OCI-LY7 (cell line): ENCODE measurements at regions not wholly inside any gene's neighbourhood (a gene's known extent, or its start where the extent isn't known, plus 50 kb on each side); places are given as distances from the start of the nearest gene placed in this dataset.

Source experiments
- BruUV-seq: library from RNA; stranded (reverse); fragments of 400-500 nt; replicated peaks from 2 replicates; lab custom pipeline; 2021; lab: Mats Ljungman, UMichigan
- CTCF ChIA-PET: fragments of 300-600 bp; sonication (Branson Sonifier 250); formaldehyde crosslinking; loops from one replicate; lab custom pipeline; 2022; ENCODE audit warnings: antibody characterized with exemption; ENCODE audit not compliant: unreplicated experiment; lab: Charles Lee
- POLR2A ChIA-PET: fragments of 300-600 bp; sonication (Branson Sonifier 250); formaldehyde crosslinking; loops from one replicate; lab custom pipeline; 2022; ENCODE audit warnings: antibody characterized with exemption; lab: Charles Lee
- DNase-seq: peaks from one replicate; pipeline ENCODE4 v3.0.0-alpha.2; 2015; ENCODE audit warnings: low spot score
- H2AFZ ChIP-seq: fragments of 200-600 bp; sonication (generic), shearing (Covaris generic); 2 replicates; pipeline ENCODE4 v1.6.1; 2014; ENCODE audit warnings: mild to moderate bottlenecking, antibody characterized with exemption, low read length, moderate library complexity
- H3K27ac ChIP-seq: fragments of 200-600 bp; sonication (generic); 2 replicates; pipeline ENCODE4 v1.5.1; 2014; ENCODE audit warnings: mixed run types, low read depth, mild to moderate bottlenecking, moderate library complexity, low read length, inconsistent platforms; ENCODE audit not compliant: poor library complexity, severe bottlenecking
- H3K36me3 ChIP-seq: fragments of 200-600 bp; sonication (generic); 2 replicates; pipeline ENCODE4 v1.6.1; 2014; ENCODE audit warnings: mild to moderate bottlenecking, antibody characterized with exemption, low read length, moderate library complexity, mixed read lengths; ENCODE audit not compliant: insufficient read depth
- H3K4me1 ChIP-seq: fragments of 200-600 bp; sonication (generic); 2 replicates; pipeline ENCODE4 v1.5.1; 2014; ENCODE audit warnings: mild to moderate bottlenecking, low read length; ENCODE audit not compliant: insufficient read depth, poor library complexity, severe bottlenecking
- H3K4me2 ChIP-seq: fragments of 200-600 bp; sonication (generic); 2 replicates; pipeline ENCODE4 v1.6.1; 2014; ENCODE audit warnings: mild to moderate bottlenecking, low read length
- H3K4me3 ChIP-seq: fragments of 200-600 bp; sonication (generic); 2 replicates; pipeline ENCODE4 v1.5.1; 2014; ENCODE audit warnings: mild to moderate bottlenecking, low read depth, low read length; ENCODE audit not compliant: poor library complexity, severe bottlenecking
- H3K79me2 ChIP-seq: fragments of 200-600 bp; sonication (generic); 2 replicates; pipeline ENCODE4 v1.6.1; 2016; ENCODE audit warnings: low read depth, mild to moderate bottlenecking, low read length, moderate library complexity, mixed read lengths; ENCODE audit not compliant: insufficient read depth
- H3K9me2 ChIP-seq: fragments of 200-600 bp; sonication (generic); 2 replicates; pipeline ENCODE4 v1.6.1; 2016; ENCODE audit warnings: mild to moderate bottlenecking, low read length, mixed read lengths; ENCODE audit not compliant: insufficient read depth
- H3K9me3 ChIP-seq: fragments of 200-600 bp; sonication (generic); 2 replicates; pipeline ENCODE4 v1.6.1; 2014; ENCODE audit warnings: mild to moderate bottlenecking, mixed run types, low read length, mixed read lengths
- H4K20me1 ChIP-seq: fragments of 200-600 bp; sonication (generic); 2 replicates; pipeline ENCODE4 v1.6.1; 2014; ENCODE audit warnings: mild to moderate bottlenecking, antibody characterized with exemption, low read length, moderate library complexity, mixed read lengths; ENCODE audit not compliant: insufficient read depth
- EZH2phosphoT487 ChIP-seq: fragments of 200-600 bp; sonication (generic); IDR thresholded peaks from 2 replicates; pipeline ENCODE4 v1.6.1; 2018; ENCODE audit warnings: low read depth, borderline replicate concordance, mild to moderate bottlenecking, mixed run types, antibody characterized with exemption, low read length, moderate library complexity, mixed read lengths
- intact Hi-C: fragments of 100-400 bp; cut with micrococcal nuclease; formaldehyde crosslinking; loops from one replicate; pipeline ENCODE4 v1.10.0; 2022; ENCODE audit not compliant: unreplicated experiment
- TF ChIP-seq, protein P1 (sequence below): fragments of 200-600 bp; sonication (generic); conservative IDR thresholded peaks from 2 replicates; pipeline ENCODE4 v1.5.1; 2014; ENCODE audit warnings: mild to moderate bottlenecking, antibody characterized with exemption, low read length, moderate library complexity, mixed read lengths

- Histone ChIP-seq H3K9me3 (no peaks in the 10 kb centered on the region), H3K9me2 (no peaks in the 10 kb centered on the region), H3K4me3 (no peak overlapping the region), H3K4me2 (no peak overlapping the region), H4K20me1 (no peaks in the 10 kb centered on the region), H3K4me1 (no peaks in the 10 kb centered on the region), H3K36me3 (no peaks in the 10 kb centered on the region), H3K27ac (no peak overlapping the region), H3K79me2 (no peaks in the 10 kb centered on the region), H2AFZ (no peak overlapping the region)
- no peak for TF ChIP-seq EZH2phosphoT487
- TF ChIP-seq, protein P1, sequence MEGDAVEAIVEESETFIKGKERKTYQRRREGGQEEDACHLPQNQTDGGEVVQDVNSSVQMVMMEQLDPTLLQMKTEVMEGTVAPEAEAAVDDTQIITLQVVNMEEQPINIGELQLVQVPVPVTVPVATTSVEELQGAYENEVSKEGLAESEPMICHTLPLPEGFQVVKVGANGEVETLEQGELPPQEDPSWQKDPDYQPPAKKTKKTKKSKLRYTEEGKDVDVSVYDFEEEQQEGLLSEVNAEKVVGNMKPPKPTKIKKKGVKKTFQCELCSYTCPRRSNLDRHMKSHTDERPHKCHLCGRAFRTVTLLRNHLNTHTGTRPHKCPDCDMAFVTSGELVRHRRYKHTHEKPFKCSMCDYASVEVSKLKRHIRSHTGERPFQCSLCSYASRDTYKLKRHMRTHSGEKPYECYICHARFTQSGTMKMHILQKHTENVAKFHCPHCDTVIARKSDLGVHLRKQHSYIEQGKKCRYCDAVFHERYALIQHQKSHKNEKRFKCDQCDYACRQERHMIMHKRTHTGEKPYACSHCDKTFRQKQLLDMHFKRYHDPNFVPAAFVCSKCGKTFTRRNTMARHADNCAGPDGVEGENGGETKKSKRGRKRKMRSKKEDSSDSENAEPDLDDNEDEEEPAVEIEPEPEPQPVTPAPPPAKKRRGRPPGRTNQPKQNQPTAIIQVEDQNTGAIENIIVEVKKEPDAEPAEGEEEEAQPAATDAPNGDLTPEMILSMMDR: no peak
- no TSS peak for BruUV-seq
- CTCF ChIA-PET: no interaction called here
- DNase-seq: peak; percentile 13
- intact Hi-C loops: no loop called here
- POLR2A ChIA-PET: no interaction called here
Observed at GRCh38 chr7:156095908-156096539, 283.8 kb upstream of the SHH start.

- CTCF ChIA-PET: no interaction called here
- TF ChIP-seq EZH2phosphoT487: no peak
- TF ChIP-seq, protein P1: no peak
Observed at GRCh38 chr7:156094350-156095146, 282.3 kb upstream of the SHH start.

DNA sequence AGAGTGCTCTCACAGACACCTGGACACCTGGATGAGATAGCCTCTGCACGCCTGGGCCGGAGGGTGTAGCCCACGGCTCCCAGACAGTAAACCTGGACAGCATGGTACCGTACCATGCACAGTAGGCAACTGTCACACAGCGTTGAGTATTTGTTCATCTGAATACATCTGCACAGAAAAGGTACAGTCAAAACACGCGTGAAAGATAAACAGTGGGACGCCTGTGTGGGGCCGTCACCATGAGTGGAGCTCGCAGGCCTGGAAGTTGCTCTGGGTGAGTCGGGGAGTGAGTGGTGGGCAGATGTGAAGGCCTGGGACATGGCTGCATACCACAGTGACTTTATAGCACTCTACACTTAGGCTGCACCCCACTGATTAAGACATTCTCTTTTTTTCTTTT is 280.0 kb upstream of the SHH start:
- Histone ChIP-seq H4K20me1 (no peaks in the 10 kb centered on the region), H3K9me3 (no peaks in the 10 kb centered on the region), H3K9me2 (no peaks in the 10 kb centered on the region), H3K36me3 (no peaks in the 10 kb centered on the region), H3K79me2 (no peaks in the 10 kb centered on the region), H2AFZ (no peak overlapping the region), H3K27ac (no peak overlapping the region), H3K4me3 (no peak overlapping the region), H3K4me1 (no peaks in the 10 kb centered on the region), H3K4me2 (no peak overlapping the region)
- TF ChIP-seq, protein P1: no peak
- no peak for TF ChIP-seq EZH2phosphoT487
- BruUV-seq: no TSS peak
- ChIA-PET CTCF (no interaction called here), POLR2A (interaction anchor here (0.7 kb wide), 1 partner anchor 19 kb away, joined by 9 read pairs; no protein-coding TSS in a partner anchor)
- intact Hi-C loops: no loop called here
- no peak for DNase-seq

More at GRCh38 chr7:156094350-156095146, 282.3 kb upstream of the SHH start:
- DNase-seq: no peak
- intact Hi-C loops: no loop called here
- H3K9me3 ChIP-seq: no peaks in the 10 kb centered on the region
- no peak overlapping the region for H3K4me2 ChIP-seq
- BruUV-seq: no TSS peak
- no peaks in the 10 kb centered on the region for H3K4me1 ChIP-seq
- H3K4me3 ChIP-seq: no peak overlapping the region
- no peak overlapping the region for H2AFZ ChIP-seq
- no peaks in the 10 kb centered on the region for H3K36me3 ChIP-seq
- no peaks in the 10 kb centered on the region for H3K9me2 ChIP-seq
- POLR2A ChIA-PET: interaction anchor here (0.7 kb wide), 1 partner anchor 137 kb away, joined by 3 read pairs; no protein-coding TSS in a partner anchor
- H4K20me1 ChIP-seq: no peaks in the 10 kb centered on the region
- H3K27ac ChIP-seq: no peak overlapping the region
- H3K79me2 ChIP-seq: no peaks in the 10 kb centered on the region
